ENCODE measurements at regions not wholly inside any gene's neighbourhood (a gene's known extent, or its start where the extent isn't known, plus 50 kb on each side); places are given as distances from the start of the nearest gene placed in this dataset.

GRCh38 chr3:176861137-176861536, 336.1 kb downstream of the TBL1XR1 start:
- TF ChIP-seq CTCF (IDR thresholded peaks at IDR 0.05; ENCODE audit: borderline replicate concordance, extremely low read depth, low read length, poor library complexity, severe bottlenecking), result no peak
- no peak for TF ChIP-seq EZH2 (IDR thresholded peaks at IDR 0.05; ENCODE audit: borderline replicate concordance, low read depth, low read length, severe bottlenecking)
